Subcutaneous abdominal adipose tissue (tissue), 5 donors: ENCODE measurements at regions not wholly inside any gene's neighbourhood (a gene's known extent, or its start where the extent isn't known, plus 50 kb on each side); places are given as distances from the start of the nearest gene placed in this dataset.

Experiments used
- H3K27ac ChIP-seq: one replicate; pipeline ENCODE4 v1.7.0; 2013; ENCODE audit warnings: low read depth, mild to moderate bottlenecking, inconsistent platforms, low read length, moderate library complexity
- H3K27me3 ChIP-seq, 5 donors: one replicate each; pipeline ENCODE4 v1.7.0; 2013; ENCODE audit warnings: low read length in 5 of 5, inconsistent platforms in 1 of 5; ENCODE audit not compliant: control insufficient read depth in 5 of 5, insufficient read depth in 4 of 5
- H3K36me3 ChIP-seq, 5 donors: one replicate each; pipeline ENCODE4 v1.7.0; 2013; ENCODE audit warnings: low read length in 5 of 5; ENCODE audit not compliant: control insufficient read depth in 5 of 5, insufficient read depth in 5 of 5
- H3K4me1 ChIP-seq, 5 donors: one replicate each; pipeline ENCODE4 v1.7.0; 2013; ENCODE audit warnings: low read length in 5 of 5, mild to moderate bottlenecking in 3 of 5, moderate library complexity in 1 of 5; ENCODE audit not compliant: control insufficient read depth in 5 of 5, insufficient read depth in 5 of 5
- H3K4me3 ChIP-seq, 5 donors: one replicate each; pipeline ENCODE4 v1.7.0; 2013; ENCODE audit warnings: low read length in 5 of 5, low read depth in 1 of 5
- H3K9ac ChIP-seq, 5 donors: one replicate each; pipeline ENCODE4 v1.7.0; 2013; ENCODE audit warnings: low read length in 5 of 5, mild to moderate bottlenecking in 4 of 5, moderate library complexity in 3 of 5
- H3K9me3 ChIP-seq, 5 donors: one replicate each; pipeline ENCODE4 v1.7.0; 2013; ENCODE audit warnings: low read length in 5 of 5; ENCODE audit not compliant: control insufficient read depth in 5 of 5
- donor health status: healthy.
- donor health status: healthy.
- donor health status: healthy.
- donor health status: healthy.
- donor health status: healthy.

- H3K9me3 ChIP-seq = no peaks in the 10 kb centered on the region
- no peaks in the 10 kb centered on the region for H3K36me3 ChIP-seq
- H3K27me3 ChIP-seq = no peaks in the 10 kb centered on the region
- H3K4me3 ChIP-seq = no peak overlapping the region
- no peak overlapping the region for H3K27ac ChIP-seq
- H3K9ac ChIP-seq = no peak overlapping the region
- H3K4me1 ChIP-seq = peaks cover 0 to 3% (median 0%) of the 10 kb centered on the region in 5 donors
Observed at GRCh38 chr5:93209476-93209875, 371.5 kb downstream of the NR2F1-AS1 start.

- H3K36me3 ChIP-seq = no peaks in the 10 kb centered on the region
- no peaks in the 10 kb centered on the region for H3K27me3 ChIP-seq
- H3K9me3 ChIP-seq = no peaks in the 10 kb centered on the region
- H3K27ac ChIP-seq = no peak overlapping the region
- H3K4me3 ChIP-seq = no peak overlapping the region
- H3K9ac ChIP-seq = no peak overlapping the region
- H3K4me1 ChIP-seq = peaks cover 0 to 3% (median 0%) of the 10 kb centered on the region in 5 donors
Observed at GRCh38 chr5:93208141-93208751, 372.8 kb downstream of the NR2F1-AS1 start.

GRCh38 chr5:93206203-93206602 lies 374.8 kb downstream of the NR2F1-AS1 start:
- Histone ChIP-seq H3K9me3 (no peaks in the 10 kb centered on the region), H3K9ac (no peak overlapping the region), H3K36me3 (no peaks in the 10 kb centered on the region), H3K27ac (no peak overlapping the region), H3K27me3 (no peaks in the 10 kb centered on the region), H3K4me1 (peaks cover 0 to 3% (median 2%) of the 10 kb centered on the region in 5 donors), H3K4me3 (no peak overlapping the region)

- Histone ChIP-seq H3K9me3 (no peaks in the 10 kb centered on the region), H3K4me1 (peaks cover 0 to 3% (median 0%) of the 10 kb centered on the region in 5 donors), H3K27ac (no peak overlapping the region), H3K4me3 (no peak overlapping the region), H3K27me3 (no peaks in the 10 kb centered on the region), H3K9ac (no peak overlapping the region), H3K36me3 (no peaks in the 10 kb centered on the region)
Observed at GRCh38 chr5:93201061-93201460, 380.0 kb downstream of the NR2F1-AS1 start.

GRCh38 chr5:93196986-93197385 lies 384.0 kb downstream of the NR2F1-AS1 start:
- H3K4me3 ChIP-seq = no peak overlapping the region
- no peak overlapping the region for H3K27ac ChIP-seq
- no peaks in the 10 kb centered on the region for H3K9me3 ChIP-seq
- no peaks in the 10 kb centered on the region for H3K27me3 ChIP-seq
- peaks cover 0 to 12% (median 0%) of the 10 kb centered on the region in 5 donors for H3K4me1 ChIP-seq
- H3K36me3 ChIP-seq = no peaks in the 10 kb centered on the region
- no peak overlapping the region for H3K9ac ChIP-seq

- Histone ChIP-seq H3K4me3 (no peak overlapping the region), H3K9me3 (no peaks in the 10 kb centered on the region), H3K4me1 (peaks cover 0 to 12% (median 0%) of the 10 kb centered on the region in 5 donors), H3K27me3 (no peaks in the 10 kb centered on the region), H3K9ac (no peak overlapping the region), H3K27ac (no peak overlapping the region), H3K36me3 (no peaks in the 10 kb centered on the region)
Observed at GRCh38 chr5:93193431-93194347, 387.3 kb downstream of the NR2F1-AS1 start.

GRCh38 chr5:93192683-93193082 lies 388.3 kb downstream of the NR2F1-AS1 start:
- Histone ChIP-seq H3K27me3 (no peaks in the 10 kb centered on the region), H3K27ac (no peak overlapping the region), H3K4me1 (peaks cover 0 to 12% (median 0%) of the 10 kb centered on the region in 5 donors), H3K9me3 (no peaks in the 10 kb centered on the region), H3K36me3 (no peaks in the 10 kb centered on the region), H3K9ac (no peak overlapping the region), H3K4me3 (no peak overlapping the region)

- no peaks in the 10 kb centered on the region for H3K9me3 ChIP-seq
- peaks cover 0 to 12% (median 0%) of the 10 kb centered on the region in 5 donors for H3K4me1 ChIP-seq
- no peak overlapping the region for H3K9ac ChIP-seq
- H3K36me3 ChIP-seq = no peaks in the 10 kb centered on the region
- H3K27me3 ChIP-seq = no peaks in the 10 kb centered on the region
- no peak overlapping the region for H3K4me3 ChIP-seq
- H3K27ac ChIP-seq = no peak overlapping the region
Observed at GRCh38 chr5:93192087-93192486, 388.9 kb downstream of the NR2F1-AS1 start.

- H3K36me3 ChIP-seq = no peaks in the 10 kb centered on the region
- no peak overlapping the region for H3K9ac ChIP-seq
- H3K27me3 ChIP-seq = no peaks in the 10 kb centered on the region
- no peak overlapping the region for H3K4me3 ChIP-seq
- no peak overlapping the region for H3K27ac ChIP-seq
- H3K4me1 ChIP-seq = peaks cover 0 to 12% (median 0%) of the 10 kb centered on the region in 5 donors
- no peaks in the 10 kb centered on the region for H3K9me3 ChIP-seq
Observed at GRCh38 chr5:93191035-93191817, 389.8 kb downstream of the NR2F1-AS1 start.
